ENCODE measurements at regions not wholly inside any gene's neighbourhood (a gene's known extent, or its start where the extent isn't known, plus 50 kb on each side); places are given as distances from the start of the nearest gene placed in this dataset.
"Not testable (repeated sequence)": the region's sequence is repeated elsewhere in the genome, so short reads cannot be mapped to it uniquely, and the experiment has no call there.

DNA sequence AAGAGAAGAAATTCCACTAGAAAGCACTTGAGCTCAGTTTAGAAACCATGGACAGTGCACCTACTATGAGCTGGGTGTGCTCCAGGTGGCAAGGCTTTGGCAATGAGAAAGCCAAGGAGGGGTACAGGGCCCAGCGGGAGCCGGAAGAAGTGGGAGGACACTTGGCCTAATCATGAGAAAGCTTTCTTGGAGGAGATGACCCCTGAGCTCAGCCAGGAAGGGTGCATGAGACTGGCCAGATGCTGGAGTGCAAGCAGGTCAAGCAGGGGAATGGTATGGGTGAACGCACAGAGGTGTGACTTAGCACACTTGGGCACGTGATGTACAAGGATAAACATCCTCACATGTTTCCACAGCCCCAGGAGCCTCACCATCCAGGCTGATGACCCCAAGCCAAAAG lies 97.2 kb upstream of the GLI2 start:
- no peak for DNase-seq

DNA sequence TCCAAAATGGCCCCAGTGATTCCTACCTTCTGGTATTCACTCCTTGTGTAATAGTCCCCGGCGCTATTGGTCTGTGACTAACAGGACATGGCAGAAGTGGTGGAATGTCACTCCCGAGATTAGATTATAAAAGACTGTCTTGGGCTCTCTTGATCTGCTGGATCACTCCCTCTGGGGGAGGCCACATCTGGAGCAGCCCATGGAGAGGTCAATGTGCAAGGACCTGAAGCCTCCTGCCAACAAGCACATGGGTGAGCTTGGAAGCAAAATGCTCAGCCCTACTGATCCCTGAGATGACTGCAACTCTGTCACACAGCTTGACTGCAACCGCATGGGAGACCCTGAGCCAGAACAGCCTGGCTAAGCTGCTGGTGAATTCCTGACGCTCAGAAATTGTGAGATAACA lies 94.3 kb upstream of the GLI2 start:
- no peak for DNase-seq

- no peak for DNase-seq
Measured at GRCh38 chr2:120642646-120643045, 93.0 kb upstream of the GLI2 start.

DNA sequence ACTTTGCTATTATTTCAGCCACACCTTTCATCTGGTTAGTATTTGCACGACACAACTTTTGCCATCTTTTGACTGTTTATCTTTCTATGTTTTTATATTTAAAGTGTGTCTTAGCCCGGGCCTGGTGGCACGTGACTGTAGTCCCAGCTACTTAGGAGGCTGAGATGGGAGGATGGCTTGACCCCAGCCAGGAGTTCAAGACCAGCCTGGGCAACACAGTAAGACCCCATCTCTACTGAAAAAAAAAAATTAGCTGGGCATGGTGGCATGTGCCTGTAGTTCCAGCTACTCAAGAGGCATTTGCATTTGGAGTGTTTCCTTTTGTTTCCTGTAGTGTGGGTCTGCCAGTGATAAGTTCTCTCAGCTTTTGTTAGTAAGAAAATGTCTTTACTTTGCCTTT lies 88.7 kb upstream of the GLI2 start:
- DNase-seq, result no peak

DNA sequence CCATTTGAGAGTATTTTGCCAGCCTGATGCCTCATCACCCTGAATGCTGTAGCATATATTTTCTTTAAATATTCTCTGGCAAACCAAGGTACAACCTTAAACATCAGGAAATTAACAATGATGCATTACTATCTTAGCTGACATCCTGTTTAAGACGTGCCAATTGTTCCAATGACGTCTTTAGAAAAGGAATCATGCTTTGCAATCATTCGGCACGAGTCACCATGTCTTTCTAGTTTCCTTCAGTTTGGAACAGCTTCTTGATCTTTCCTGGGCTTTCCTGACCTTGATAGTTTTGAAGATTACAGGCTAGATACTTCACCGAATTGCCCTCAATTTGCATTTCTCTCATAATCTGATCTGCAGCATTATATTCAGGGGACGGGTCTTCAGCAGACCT lies 88.2 kb upstream of the GLI2 start:
- DNase-seq, result no peak

DNA sequence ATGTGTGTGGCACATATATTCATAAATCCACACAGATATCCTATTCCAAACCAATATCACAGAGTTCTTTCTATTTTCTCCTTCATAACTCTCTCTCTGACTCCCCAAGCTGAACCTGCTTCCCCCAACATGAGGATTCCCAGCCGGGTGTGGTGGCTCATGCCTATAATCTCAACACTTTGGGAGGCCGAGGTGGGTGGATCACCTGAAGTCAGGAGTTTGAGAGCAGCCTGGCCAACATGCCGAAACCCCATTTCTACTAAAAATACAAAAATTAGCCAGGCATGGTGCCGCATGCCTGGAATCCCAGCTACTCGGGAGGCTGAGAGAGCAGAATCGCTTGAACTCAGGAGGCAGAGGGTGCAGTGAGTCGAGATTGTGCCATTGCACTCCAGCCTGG lies 86.3 kb upstream of the GLI2 start:
- DNase-seq, result not testable (repeated sequence)

GRCh38 chr2:120650022-120650644 lies 85.5 kb upstream of the GLI2 start:
- no peak for DNase-seq

GRCh38 chr2:120651818-120652217 lies 83.8 kb upstream of the GLI2 start:
- DNase-seq, result no peak

- DNase-seq, result no peak
Measured at GRCh38 chr2:120653046-120653445, 82.6 kb upstream of the GLI2 start.

DNA sequence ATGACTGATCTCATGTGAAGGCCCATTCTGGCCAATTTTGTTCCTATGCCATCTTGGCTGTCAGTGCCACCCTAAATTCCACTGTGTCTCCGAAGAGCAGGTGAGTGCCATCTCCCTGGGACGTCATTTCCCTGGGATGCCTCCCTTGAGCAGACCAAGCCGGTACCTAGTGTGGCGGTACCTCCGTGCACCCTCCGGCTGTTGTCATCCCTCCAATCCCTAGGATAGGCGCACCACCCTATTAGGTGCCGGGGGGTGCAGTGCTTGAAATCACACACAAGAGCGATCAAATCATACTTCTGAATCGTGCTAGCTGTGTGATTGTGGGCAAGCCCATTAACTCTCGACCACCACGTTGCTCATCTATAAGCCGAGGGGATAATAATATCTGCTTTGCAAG lies 81.8 kb upstream of the GLI2 start:
- DNase-seq, result no peak

DNA sequence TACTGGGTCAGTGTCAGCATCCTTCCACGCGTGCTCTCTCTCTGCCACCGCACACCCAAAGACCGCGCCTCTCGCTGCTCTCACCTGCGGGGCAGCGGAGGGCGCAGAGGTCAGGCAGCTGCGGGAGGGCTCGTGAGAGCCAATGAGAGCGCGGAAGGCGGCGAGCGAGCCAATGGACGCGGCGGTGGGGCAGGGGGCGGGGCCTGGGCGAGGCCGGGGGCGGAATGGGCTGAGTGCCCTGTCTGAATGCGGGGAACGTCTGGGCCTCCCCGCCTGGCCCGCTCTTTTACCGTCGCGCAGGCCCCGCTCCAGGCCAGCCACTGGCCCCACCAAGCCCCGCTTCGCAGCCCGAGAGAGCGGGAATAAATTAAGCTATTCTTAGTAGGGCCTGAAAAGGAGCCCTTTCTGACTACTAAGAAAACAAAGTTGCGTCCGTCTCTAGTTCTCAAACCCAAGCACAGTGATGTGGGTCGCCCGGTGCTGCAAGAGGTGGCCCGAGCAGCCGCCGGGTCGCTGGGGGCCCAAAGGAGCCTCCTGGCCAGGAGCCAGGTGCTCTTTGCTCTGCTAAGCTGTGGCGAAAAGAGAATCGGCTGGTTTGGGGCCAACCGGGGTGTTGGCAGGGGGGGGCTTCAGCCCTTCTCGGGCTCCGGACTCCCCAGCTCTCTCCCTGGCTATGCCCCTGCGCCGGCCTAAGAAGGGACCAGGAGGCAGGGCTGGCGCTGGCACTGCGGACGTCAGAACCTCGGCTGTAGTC lies 81.1 kb upstream of the GLI2 start:
- DNase-seq, result no peak

GRCh38 chr2:120656273-120656950 lies 79.3 kb upstream of the GLI2 start:
- DNase-seq, result no peak

DNA sequence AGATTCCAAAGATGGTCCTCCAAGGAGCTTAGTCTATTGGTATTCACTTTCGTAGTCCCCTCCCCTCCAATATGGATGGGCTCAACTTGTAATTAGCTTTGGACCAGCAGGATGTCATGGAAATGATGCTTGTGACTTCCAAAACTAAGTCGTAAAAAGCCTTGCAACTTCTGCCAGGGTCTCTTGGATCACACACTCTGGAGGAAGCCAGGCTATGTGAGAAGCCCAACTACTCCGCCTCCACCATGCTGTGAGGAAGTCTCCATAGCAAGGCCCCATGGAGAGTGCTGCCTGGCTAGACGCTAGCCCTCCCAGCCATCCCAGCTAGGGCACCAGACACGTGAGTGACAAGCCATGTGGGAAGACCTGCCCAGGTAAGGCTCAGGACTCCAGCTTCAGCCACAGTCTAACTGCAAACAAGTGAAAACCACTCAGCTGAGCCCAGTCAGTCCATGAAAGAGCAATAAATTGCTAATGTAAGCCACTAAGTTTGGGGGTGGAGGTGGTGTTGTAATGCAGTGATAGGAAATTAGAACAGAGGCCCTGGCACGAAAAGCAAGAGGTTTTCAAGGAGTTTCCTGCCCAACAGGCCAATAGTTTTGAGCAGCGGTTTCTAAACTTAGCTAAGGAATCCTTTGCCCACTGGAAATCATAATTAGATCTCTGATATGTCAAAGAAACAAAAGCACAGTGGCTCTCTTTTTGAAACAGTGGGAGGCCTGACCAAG lies 77.5 kb upstream of the GLI2 start:
- DNase-seq, result no peak

- DNase-seq, result no peak
Measured at GRCh38 chr2:120658770-120659158, 76.9 kb upstream of the GLI2 start.

DNA sequence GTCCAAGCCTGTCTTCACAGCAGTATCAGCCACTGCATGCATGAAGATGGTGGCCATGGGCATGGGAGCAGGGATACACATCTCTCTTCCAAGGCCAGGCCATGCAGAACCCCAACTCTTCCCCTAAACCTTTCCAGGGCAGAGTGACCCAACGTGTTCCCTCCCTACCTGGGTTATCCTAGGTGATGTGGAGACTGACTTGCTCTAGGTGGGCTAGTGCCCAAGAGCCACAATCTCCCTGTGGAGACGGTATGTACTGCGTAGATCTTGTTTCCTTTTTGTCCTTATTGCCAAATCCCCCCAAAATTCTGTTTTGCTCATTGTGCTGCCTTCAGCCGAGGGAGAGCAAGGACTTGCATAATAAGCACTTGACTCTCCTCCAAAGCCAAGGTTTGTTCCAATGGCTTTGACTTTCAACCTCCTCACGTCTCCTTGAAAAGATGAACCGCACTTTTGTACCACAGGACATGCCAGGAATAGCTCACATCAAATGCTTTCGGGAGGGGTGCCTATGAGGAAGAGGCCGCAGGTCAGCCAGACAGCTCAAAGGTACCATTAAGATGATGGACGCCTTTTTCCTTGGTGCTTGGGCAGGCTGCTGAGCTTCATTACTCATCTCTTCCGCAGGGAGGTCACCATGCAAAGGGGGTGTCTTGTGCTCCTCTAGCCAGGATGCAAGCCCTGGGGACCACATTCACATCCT lies 76.2 kb upstream of the GLI2 start:
- DNase-seq, result no peak

- no peak for DNase-seq
Measured at GRCh38 chr2:120660056-120660694, 75.5 kb upstream of the GLI2 start.

GRCh38 chr2:120660771-120661459 lies 74.8 kb upstream of the GLI2 start:
- no peak for DNase-seq

DNA sequence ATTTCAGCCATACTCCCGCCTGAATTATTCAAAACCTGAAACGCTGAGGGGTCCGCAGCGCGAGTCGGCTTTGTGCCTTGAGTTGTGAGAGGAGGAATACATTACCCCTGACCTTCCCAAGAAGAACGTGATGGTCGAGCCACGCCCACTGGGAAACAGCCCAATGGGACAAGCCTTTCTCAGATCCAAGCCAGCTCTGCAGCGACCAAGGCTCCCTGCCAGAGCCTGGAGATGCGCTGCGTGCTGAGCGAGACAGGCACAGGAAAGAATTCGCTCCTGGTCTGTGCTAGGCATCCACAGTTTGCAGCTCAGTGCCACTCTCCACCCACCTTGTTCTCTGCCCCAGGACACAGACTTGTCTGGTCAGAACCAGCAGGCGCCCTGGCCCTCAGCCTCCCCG lies 74.1 kb upstream of the GLI2 start:
- DNase-seq, result no peak

GRCh38 chr2:120662046-120662445 lies 73.6 kb upstream of the GLI2 start:
- no peak for DNase-seq

GRCh38 chr2:120662746-120663145 lies 72.9 kb upstream of the GLI2 start:
- DNase-seq, result no peak

DNA sequence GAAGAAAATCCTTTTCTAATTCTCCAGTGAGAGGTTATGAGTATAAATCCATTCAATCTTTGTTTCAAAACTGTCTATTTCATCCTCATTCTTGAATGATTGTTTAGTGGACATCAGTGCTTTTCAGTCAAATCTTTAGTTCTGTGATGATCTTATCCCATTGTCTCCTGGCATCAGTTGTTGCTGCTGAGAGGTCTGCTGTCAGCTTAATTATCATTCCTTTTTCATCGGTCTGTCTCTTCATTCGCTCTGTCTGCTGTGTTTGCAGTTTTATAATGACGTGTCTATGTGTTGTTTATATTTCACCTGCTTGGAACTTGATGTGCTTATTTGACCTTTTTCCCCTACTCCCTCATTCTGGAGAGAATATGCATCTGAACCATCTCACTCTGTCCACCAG lies 69.2 kb upstream of the GLI2 start:
- DNase-seq, result no peak

- DNase-seq, result no peak
Measured at GRCh38 chr2:120667981-120668380, 67.7 kb upstream of the GLI2 start.
